ENCODE measurements at regions not wholly inside any gene's neighbourhood (a gene's known extent, or its start where the extent isn't known, plus 50 kb on each side); places are given as distances from the start of the nearest gene placed in this dataset.

DNA sequence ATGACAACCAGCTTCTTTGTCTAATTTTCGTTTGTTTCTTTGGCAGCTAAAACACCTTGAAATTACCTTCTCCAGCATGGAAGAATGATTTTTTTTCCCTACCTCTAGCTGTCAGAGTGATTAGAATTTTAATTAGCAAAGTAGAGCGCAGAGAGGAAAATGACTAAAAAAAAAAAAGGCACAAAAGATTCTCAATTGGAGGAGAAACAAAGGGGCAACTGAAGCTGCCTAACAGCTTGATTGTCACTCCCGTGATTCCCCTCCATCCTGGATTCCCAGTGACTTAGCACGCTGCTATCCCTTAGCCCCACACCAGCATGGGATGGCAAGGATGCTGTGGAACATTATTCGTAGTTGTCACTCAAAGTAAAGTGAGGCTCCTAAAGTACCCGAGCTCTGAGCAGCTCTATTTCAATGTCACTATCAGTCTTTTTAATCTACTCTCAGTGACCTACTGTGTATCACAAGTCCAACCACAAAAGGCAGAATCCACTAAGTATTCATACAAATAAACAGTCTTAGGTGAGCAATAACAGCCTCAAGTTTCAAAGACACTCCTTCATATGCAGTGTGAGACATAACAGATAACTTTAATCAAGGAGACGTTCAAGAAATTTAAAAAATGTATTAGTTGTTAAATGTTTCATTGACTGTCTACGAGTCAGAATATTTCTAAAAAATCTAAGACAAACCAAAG is 710.0 kb upstream of the GRAMD2B start:
- DNase-seq: peak in 1 of 51 donors; percentile 2

DNA sequence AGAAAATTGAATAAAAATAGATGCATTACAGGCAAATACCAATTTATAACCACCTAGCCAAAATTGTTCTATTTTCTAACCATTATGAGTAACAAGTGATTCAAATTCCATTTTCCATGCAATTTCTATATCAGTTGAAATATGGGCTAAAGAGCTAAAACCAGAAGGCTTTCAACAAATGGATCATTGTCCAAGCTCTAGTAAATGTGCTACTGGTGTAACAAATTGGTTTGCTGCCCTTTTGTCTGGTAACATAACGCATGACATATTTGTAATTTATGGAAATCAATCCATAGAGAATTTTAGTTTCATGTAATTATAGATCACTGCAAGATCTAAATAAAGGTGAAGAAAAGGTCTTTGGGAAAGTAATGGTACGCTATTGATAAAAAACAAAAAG is 708.0 kb upstream of the GRAMD2B start:
- DNase-seq: no peak

DNA sequence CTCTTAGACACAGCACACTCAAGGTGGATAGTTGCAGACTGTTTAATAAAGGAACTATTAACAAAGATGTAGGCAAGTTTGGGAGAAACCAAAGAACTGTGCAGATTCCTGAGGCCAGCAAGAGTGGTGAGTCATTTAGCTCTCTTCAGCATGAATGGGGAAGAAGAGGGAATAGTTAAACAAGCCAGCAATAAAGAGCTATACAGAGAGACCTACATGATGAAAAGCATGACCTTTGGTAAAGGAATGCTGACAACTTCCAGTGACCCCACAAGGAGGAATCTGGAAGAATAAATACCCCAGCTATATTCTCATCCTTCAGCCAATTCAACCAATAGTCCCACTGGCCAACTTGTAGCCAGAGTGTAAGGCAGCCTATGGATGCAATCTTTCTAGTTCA is 706.0 kb upstream of the GRAMD2B start:
- DNase-seq: no peak

DNA sequence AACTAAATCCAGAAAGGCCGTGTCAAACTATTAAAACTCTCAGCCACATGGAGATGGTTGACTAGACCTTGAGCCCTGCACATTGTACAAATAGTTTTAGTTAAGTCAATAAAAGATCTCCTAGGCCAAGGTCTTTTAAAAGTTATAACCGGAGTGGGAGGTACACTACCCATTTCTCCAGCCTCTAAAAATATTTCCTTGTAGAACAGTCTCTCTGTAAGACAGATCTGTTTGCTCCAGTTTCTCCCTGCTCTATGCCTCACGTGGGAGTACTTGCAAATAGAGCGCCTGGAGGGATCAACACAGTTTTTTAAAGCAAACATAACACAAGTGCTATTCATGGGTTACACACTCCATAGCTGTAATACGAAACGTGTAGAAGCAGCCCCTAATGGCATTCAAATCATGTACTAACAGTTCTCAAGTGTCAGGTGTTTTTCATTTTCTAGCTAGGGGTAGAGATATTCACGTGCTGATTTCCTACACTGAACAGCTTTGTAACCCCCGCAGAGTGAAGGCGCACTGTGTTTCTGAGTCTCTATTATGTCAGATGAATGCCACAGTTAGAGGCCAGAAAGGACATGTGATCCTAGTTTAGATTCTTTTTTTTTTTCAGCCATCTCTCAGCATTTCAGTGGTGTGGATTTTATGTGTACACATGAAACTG is 703.4 kb upstream of the GRAMD2B start:
- DNase-seq: peak in 4 of 51 donors; percentile 5 to 57 (median 26)

DNA sequence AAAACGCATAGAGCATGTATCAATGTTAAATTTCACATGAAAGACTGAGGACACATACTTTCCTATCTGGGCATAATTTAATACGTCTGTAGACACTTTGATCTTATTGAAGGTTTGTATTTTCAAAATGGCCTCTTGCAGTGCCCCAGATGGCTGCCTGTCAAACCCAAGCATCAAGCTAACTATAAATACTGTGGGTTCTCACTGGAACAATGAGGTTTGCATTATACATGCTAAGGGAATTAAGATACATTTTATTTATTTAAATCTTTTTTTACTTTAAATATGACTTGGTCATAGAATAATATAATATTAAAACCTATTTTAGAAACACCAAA is 702.9 kb upstream of the GRAMD2B start:
- no peak for DNase-seq

DNA sequence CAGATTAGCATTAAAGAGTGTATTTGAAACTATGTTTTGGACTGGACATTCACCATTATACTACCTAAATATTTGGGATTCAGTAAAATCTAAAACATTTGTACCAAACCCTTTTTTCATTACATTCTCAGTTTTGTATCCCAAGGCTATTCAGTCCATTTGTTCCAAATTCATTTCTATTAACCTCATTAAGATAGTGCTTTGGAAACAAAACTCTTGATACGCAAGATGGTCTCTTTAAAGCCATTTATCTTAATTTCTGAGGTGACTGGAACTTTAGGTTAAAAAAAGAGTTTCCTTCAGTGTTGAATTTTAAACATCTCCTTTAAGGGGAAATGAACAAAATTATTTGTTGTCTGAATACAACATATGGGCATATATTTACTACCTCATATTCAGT is 702.5 kb upstream of the GRAMD2B start:
- no peak for DNase-seq

DNA sequence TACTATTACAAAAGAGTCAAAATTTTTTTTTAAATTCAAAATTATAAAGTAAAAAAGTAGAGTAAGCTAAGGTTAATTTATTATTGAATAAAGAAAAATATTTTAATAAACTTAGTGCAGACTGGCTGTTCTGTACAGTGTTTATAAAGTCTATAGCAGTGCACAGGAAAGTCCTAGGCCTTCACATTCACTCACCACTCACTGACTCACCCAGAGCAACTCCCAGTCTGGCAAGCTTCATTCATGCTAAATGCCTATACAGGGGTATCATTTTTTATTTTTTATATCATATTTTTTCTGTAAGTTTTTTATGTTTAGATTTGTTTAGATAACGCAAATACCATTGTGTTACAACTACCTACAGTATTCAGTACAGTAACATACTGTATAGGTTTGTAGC is 700.7 kb upstream of the GRAMD2B start:
- DNase-seq: no peak

DNA sequence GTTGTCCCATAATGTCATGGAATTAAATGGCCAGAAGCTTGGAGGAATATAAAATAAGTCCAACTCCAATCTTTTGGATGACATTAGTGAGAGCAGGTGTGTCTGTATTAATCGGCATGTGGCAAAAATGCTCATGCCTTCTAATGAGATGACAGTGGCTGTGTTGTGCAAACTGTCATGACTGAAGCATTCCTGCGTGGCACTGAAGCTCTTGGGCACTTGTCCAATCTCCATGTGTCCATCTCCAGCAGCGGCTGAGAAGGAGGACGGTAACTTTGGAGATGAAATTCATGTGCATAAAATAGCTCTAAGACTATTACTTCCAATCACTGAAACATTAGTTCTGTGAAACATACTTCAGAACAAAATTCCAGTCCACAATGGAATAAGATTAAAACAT is 697.5 kb upstream of the GRAMD2B start:
- DNase-seq: peak in 2 of 51 donors; percentile 1 to 17

DNA sequence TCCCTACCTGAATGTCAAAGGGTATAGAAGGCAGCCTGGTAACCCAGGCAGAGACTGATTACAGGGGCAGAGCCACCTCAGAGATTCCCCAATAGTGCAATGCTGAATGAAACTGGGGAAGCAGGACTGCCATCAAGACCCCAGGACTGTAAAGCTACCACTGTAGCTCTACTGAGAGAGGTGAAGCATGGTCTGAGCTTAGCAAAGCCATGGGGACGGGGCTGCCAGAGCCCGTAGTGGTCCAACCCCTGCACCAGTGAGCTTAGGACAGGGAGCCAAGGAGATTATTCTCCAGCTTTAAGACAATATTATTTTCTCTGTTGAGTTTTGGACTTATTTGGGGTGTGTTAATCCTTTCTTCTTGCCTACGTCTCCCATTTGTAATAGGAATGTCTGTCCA is 679.3 kb upstream of the GRAMD2B start:
- DNase-seq: no peak

DNA sequence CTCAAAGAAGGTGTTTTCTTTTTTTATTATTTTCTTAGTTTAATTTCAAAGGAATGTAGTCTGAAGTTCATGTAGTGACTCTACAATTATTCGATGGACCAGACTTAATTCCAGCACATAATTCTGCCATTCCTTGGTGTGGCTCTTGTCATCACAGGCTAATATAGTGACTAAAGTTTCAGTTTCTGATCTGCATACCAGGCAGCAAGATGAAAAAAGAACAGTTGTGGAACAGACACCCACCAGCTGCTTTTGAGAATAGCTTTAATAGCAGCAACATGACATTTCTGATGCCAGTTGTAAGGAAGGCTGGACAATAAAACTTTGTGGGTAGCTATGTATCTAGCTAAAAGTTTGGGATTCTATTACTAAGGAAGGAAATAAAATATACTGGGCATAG is 676.3 kb upstream of the GRAMD2B start:
- DNase-seq: no peak

DNA sequence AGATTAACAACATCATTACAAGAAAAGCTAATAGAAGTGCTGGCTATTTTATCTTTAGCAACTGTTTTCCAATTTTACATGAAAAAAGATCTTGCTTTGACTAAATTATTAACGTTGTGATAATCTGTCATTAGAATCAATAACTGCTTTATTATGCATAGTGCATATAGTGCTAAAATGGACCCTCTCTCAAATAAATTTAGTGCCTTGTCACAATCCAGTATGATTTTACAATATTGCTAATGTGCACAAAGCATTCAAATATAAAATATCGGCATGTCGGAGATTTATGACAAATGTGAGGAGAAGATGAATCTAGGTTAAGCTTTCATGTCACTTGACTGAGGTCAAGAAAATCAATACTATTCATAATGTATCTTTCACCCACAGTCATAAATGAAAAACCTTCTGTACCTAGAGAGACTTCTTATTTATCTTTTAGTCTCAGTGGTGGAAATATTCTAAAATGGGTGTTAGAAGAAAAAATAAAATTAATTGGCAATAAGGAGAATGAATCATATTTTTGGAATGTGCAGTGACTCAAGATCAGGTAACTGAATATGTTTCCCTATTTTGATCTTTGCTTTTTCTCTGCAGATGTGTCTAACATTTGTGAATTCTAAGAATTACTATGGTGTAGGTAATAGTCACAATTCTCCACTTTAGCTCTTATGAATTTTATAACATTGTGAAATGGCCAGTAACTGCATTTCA is 672.9 kb upstream of the GRAMD2B start:
- no peak for DNase-seq

DNA sequence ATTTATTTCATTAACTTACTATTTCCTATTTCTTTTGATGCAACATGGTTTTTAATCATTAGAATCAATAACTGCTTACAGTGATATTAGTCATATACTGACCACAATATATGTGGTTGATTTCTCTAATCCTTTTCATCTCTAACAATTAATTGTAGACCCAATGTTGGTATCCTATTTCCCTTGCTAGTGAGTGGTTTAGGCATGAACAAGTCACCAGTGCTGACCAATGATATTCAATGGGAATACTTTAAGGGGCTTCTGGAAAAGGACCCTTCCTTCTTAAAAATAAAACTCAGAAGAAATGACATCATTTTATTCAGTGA is 672.4 kb upstream of the GRAMD2B start:
- DNase-seq: no peak

DNA sequence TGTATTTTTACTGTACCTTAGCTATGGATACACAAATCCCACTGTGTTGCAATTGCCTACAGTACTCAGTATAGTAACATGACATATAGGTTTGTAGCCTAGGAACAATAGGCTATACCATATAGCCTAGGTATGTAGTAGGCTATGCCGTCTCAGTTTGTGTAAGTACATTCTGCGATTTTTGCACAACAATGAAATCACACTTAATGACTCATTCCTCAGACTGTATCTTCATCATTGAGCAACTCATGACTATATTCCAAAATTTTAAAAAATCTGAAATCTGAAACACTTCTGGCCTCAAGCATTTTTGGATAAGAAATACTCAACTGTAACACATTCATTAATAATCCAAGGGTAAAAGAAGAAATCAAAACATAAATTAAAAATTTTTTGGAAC is 666.8 kb upstream of the GRAMD2B start:
- no peak for DNase-seq

DNA sequence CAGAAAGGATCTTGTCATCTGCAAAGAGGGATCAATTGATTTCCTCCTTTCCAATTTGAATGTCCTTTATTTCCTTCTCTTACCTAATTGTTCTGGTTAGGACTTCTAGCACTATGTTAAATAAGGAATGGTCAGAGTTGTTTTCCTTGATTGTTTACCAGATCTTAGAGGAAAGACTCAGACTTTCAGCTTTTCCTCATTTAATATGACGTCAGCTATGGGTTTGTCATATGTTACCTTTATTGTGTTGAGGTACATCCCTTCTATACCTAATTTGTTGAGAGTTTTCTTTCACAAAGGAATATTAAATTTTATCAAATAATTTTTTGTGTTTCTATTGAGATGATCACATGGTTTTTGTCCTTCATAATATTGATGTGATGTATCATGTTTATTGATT is 656.5 kb upstream of the GRAMD2B start:
- DNase-seq: no peak

DNA sequence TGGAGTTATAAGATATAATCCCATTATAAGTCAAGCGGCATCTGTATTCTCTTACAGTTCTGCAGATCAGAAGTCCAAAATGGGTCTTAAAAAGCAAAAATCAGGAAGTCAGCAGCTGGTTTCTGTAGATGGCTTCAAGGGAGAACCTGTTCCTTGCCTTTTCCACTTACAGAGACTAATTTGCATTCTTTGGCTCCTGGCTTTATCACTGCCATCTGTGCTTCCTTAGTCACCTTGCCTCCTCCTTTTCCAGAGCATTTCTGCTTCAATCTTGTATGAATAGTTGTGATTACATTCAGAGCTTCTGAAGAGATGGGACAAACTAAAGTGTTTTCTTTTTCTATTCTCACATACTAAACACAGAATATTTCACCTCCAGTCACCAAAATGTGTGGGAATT is 647.3 kb upstream of the GRAMD2B start:
- DNase-seq: no peak

DNA sequence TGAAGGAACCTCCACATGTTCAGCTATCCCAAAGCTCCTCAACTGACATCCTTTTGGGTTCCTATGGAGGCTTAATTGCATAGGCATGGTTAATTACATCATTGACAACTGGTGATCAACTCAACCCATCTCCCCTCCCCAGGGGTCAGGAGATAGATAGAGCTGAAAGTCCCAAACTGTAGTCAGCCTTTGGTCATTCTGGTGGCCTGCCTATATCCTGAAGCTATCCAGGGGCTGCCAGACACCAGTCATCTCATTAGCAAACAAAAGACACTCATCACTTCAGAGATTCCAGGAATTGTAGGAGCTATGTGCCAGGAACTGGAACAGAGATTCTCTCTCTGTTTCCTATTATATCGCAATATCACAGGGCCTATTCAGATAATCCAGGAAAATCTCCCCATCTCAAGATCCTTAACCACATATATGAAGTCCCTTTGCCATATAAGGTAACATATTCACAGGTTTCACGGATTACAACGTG is 646.5 kb upstream of the GRAMD2B start:
- no peak for DNase-seq

DNA sequence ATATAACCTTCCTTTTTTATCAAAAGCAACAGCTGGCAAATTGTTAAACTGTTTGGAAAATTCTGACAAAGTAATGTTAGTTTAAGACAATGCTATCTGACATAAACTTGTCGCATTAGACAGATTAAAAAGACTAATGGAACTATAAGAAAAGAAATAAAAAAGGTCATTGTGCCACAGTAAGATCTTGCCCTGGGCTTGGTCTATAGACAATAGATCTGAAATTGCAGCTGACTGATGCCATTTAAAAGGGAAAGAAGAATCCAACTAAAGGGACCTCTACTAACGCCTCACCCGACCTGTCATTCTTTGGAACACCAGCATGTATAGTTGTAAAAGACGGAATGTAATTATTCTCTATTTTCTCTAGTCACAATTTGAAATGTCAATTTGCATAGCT is 644.4 kb upstream of the GRAMD2B start:
- no peak for DNase-seq

DNA sequence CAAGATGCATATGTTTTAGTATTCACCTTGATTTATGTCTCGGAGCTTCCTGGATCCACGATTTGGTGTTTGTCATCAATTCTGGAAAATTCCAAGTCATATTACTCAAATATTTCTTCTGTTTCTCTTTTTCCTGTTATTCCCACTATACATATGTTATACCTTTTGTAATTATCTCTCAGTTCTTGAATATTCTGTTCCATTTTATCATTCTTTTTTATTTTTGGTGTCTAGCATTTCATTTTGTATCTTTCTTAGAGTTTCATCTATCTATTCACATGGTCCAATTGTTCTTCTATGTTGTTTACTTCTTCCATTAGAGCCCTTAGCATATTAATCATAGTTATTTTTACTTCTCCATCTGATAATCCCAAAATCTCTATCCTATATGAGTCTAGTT is 637.8 kb upstream of the GRAMD2B start:
- no peak for DNase-seq

DNA sequence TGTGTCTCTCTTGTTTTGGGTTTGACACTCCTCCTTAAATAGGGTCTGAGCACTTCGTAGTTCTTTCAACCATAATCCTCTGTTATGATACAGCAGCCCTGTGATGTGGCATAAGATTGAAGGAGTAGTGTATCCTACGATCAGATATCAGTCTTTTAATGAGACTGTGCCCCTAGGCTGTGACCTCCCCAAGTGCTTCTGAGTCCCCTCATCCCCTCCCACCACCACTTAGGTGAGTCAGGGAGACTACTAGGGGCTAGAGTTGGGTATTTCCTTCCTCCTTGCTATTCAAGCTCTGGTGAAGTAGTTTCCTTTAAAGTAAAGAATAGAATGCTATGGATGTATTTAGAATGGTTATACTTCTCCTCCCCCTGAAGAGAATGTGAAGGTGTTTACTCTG is 637.2 kb upstream of the GRAMD2B start:
- DNase-seq: no peak

DNA sequence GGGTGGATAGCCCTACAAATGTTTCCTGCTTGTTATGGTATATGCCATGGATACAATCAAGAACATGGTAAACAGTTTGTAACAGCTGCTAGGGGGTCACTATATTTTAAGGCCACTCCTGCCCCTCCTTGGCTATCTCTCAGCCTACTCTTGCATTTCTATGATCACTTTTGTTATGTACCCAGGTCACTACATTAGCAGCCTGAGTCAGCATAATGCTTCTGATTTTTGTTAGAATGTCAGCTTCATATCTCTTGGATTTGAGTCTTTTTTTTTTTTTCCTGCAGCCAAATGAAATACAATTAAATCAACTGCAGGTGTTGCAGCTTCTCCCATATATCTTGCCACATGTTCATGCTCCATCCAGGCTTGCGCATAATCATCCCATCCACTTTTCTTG is 629.7 kb upstream of the GRAMD2B start:
- no peak for DNase-seq

DNA sequence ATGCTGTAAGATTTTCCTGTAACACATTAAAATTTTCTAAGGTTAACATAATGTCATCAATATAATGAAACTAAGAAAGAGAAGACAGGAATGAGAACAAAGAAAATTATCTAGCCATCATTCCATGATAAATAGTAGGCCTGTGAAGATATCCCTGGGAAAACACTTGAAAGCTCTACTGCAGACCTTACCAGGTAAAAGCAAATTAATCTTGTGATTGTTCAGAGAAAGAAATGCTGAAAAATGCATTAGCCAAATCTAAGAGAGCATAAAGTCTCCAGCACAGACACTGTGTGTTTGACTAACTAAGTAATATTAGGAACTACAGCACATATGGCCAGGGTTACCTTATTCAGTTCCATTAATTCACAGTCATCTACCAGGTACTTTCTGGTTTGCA is 628.3 kb upstream of the GRAMD2B start:
- DNase-seq: no peak

DNA sequence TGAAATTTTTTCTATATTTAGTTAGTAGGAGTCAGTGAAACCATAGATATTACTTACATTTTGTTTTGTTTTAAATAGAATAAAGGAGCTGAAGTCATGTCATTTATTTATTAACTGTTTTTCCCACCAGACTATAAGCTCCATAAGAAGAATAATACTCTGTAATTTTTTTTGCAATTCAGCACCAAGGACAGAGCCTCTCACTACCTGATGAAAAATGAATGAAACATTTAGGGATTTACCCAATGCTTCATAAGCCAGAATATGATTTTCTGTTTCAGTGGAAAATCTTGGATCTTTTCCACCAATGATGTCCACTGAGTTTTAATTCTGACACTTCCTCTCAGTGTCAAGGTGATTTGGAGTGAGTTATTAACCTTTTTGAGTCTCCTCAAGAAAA is 624.9 kb upstream of the GRAMD2B start:
- DNase-seq: no peak

DNA sequence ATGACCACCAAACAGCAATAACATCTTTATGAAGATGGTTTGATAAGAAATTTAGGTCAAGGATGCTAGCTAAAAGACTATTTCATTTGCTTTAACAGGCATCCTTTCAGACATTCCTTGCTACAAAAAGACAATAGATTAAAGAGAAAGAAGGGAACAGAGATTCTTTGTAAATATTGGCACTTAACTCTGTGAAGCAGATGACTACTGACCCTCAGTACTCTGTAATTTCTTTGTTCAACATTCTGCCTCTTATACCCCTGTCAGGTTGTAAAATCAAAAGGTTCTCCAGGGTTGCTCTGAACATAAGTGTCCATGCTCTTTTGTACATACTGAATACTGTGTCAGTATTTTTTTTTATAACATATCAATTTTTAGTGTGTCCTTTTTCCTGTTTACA is 610.6 kb upstream of the GRAMD2B start:
- DNase-seq: no peak
